LNCAP (cell line): ENCODE measurements at regions not wholly inside any gene's neighbourhood (a gene's known extent, or its start where the extent isn't known, plus 50 kb on each side); places are given as distances from the start of the nearest gene placed in this dataset.

ENCODE experiments used
- CTCF ChIP-seq: fragments of 450-650 bp; IDR thresholded peaks from 2 replicates; pipeline ENCODE4 v1.5.1; 2017; ENCODE audit warnings: mild to moderate bottlenecking

- no peak for TF ChIP-seq CTCF
Measured at GRCh38 chr13:53408847-53409568, 380.4 kb downstream of the OLFM4 start.

GRCh38 chr13:53411463-53411862 is 382.9 kb downstream of the OLFM4 start:
- no peak for TF ChIP-seq CTCF

GRCh38 chr13:53415135-53415534 is 386.5 kb downstream of the OLFM4 start:
- TF ChIP-seq CTCF: no peak

- TF ChIP-seq CTCF: no peak
Measured at GRCh38 chr13:53417601-53418000, 389.0 kb downstream of the OLFM4 start.

GRCh38 chr13:53422415-53422814 is 393.8 kb downstream of the OLFM4 start:
- TF ChIP-seq CTCF: no peak

GRCh38 chr13:53436396-53436795 is 407.8 kb downstream of the OLFM4 start:
- no peak for TF ChIP-seq CTCF

- TF ChIP-seq CTCF: no peak
Measured at GRCh38 chr13:53439439-53440225, 411.0 kb downstream of the OLFM4 start.
